ENCODE measurements at regions not wholly inside any gene's neighbourhood (a gene's known extent, or its start where the extent isn't known, plus 50 kb on each side); places are given as distances from the start of the nearest gene placed in this dataset.

- no peaks in the 10 kb centered on the region for H3K27me3 Mint-ChIP-seq
- ChIA-PET CTCF (no interaction called here), POLR2A (no interaction called here)
- H3K4me3 ChIP-seq (ENCODE audit: control extremely low read depth in 1 of 5, extremely low read depth in 1 of 5, insufficient read depth in 1 of 5, low read depth in 2 of 5, low read length in 4 of 5), result no peak overlapping the region
- H3K27ac ChIP-seq (ENCODE audit: low read length in 2 of 2), result no peak overlapping the region
- no CpG with 5 or more reads among the region's 1 CpG for WGBS (ENCODE audit: insufficient coverage)
- no peaks in the 10 kb centered on the region for H3K36me3 ChIP-seq (replicated peaks in 1 of 2; ENCODE audit: control extremely low read depth in 1 of 2, control insufficient read depth in 1 of 2, extremely low read depth in 1 of 2, insufficient read depth in 2 of 2, low read length in 1 of 2)
- no peaks in the 10 kb centered on the region for H3K4me1 Mint-ChIP-seq
- no peaks in the 10 kb centered on the region for H3K27me3 ChIP-seq (replicated peaks in 1 of 4; ENCODE audit: control extremely low read depth in 1 of 4, control insufficient read depth in 3 of 4, insufficient read depth in 4 of 4, low read length in 3 of 4)
- H3K9ac ChIP-seq (ENCODE audit: low read length), result no peak overlapping the region
- intact Hi-C loops (cut with micrococcal nuclease), result no loop called here
- TF ChIP-seq, protein P1, sequence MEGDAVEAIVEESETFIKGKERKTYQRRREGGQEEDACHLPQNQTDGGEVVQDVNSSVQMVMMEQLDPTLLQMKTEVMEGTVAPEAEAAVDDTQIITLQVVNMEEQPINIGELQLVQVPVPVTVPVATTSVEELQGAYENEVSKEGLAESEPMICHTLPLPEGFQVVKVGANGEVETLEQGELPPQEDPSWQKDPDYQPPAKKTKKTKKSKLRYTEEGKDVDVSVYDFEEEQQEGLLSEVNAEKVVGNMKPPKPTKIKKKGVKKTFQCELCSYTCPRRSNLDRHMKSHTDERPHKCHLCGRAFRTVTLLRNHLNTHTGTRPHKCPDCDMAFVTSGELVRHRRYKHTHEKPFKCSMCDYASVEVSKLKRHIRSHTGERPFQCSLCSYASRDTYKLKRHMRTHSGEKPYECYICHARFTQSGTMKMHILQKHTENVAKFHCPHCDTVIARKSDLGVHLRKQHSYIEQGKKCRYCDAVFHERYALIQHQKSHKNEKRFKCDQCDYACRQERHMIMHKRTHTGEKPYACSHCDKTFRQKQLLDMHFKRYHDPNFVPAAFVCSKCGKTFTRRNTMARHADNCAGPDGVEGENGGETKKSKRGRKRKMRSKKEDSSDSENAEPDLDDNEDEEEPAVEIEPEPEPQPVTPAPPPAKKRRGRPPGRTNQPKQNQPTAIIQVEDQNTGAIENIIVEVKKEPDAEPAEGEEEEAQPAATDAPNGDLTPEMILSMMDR (IDR thresholded peaks at IDR 0.05), result no peak
- TF ChIP-seq EZH2 (IDR thresholded peaks at IDR 0.05; ENCODE audit: borderline replicate concordance, insufficient read depth, low read depth, low read length, poor library complexity, severe bottlenecking), result no peak
- no peak for DNase-seq
- H3K4me2 ChIP-seq (replicated peaks; ENCODE audit: low read depth, low read length, poor library complexity, severe bottlenecking), result no peak overlapping the region
- no peaks in the 10 kb centered on the region for H3K9me3 ChIP-seq (ENCODE audit: control extremely low read depth in 1 of 3, control insufficient read depth in 2 of 3, insufficient read depth in 1 of 3, low read length in 2 of 3)
- no peak overlapping the region for H3K27ac Mint-ChIP-seq
- H3K9me3 Mint-ChIP-seq (ENCODE audit: insufficient read depth), result peaks cover 4% of the 10 kb centered on the region
- H2AFZ ChIP-seq (ENCODE audit: insufficient read depth, low read depth, low read length, poor library complexity, severe bottlenecking), result no peak overlapping the region
- H4K20me1 ChIP-seq (ENCODE audit: control insufficient read depth, insufficient read depth, low read length, poor library complexity, severe bottlenecking), result no peaks in the 10 kb centered on the region
- ATAC-seq (ENCODE audit: low read depth), result no peak
- H3K79me2 ChIP-seq (ENCODE audit: control insufficient read depth, insufficient read depth, low read length), result no peaks in the 10 kb centered on the region
- H3K4me1 ChIP-seq (ENCODE audit: control insufficient read depth in 2 of 2, insufficient read depth in 2 of 2, low read length in 2 of 2), result no peaks in the 10 kb centered on the region
- no peak overlapping the region for H3K4me3 Mint-ChIP-seq
Observed at GRCh38 chr13:85419611-85420010, 379.6 kb downstream of the SLITRK6 start.

- ATAC-seq (ENCODE audit: low read depth) (no peak), DNase-seq (no peak)
- H3K4me2 ChIP-seq (replicated peaks; ENCODE audit: low read depth, low read length, poor library complexity, severe bottlenecking), result no peak overlapping the region
- H3K9ac ChIP-seq (ENCODE audit: low read length), result no peak overlapping the region
- H3K36me3 ChIP-seq (replicated peaks in 1 of 2; ENCODE audit: control extremely low read depth in 1 of 2, control insufficient read depth in 1 of 2, extremely low read depth in 1 of 2, insufficient read depth in 2 of 2, low read length in 1 of 2), result no peaks in the 10 kb centered on the region
- H3K27me3 ChIP-seq (replicated peaks in 1 of 4; ENCODE audit: control extremely low read depth in 1 of 4, control insufficient read depth in 3 of 4, insufficient read depth in 4 of 4, low read length in 3 of 4), result no peaks in the 10 kb centered on the region
- CTCF ChIA-PET, result no interaction called here
- no peaks in the 10 kb centered on the region for H4K20me1 ChIP-seq (ENCODE audit: control insufficient read depth, insufficient read depth, low read length, poor library complexity, severe bottlenecking)
- intact Hi-C loops (cut with micrococcal nuclease), result no loop called here
- no peak overlapping the region for H3K4me3 ChIP-seq (ENCODE audit: control extremely low read depth in 1 of 5, extremely low read depth in 1 of 5, insufficient read depth in 1 of 5, low read depth in 2 of 5, low read length in 4 of 5)
- Mint-ChIP-seq H3K9me3 (ENCODE audit: insufficient read depth) (peaks cover 4% of the 10 kb centered on the region), H3K27ac (no peak overlapping the region), H3K4me3 (no peak overlapping the region), H3K27me3 (no peaks in the 10 kb centered on the region), H3K4me1 (no peaks in the 10 kb centered on the region)
- H3K27ac ChIP-seq (ENCODE audit: low read length in 2 of 2), result no peak overlapping the region
- H3K9me3 ChIP-seq (ENCODE audit: control extremely low read depth in 1 of 3, control insufficient read depth in 2 of 3, insufficient read depth in 1 of 3, low read length in 2 of 3), result no peaks in the 10 kb centered on the region
- POLR2A ChIA-PET, result no interaction called here
- no peaks in the 10 kb centered on the region for H3K79me2 ChIP-seq (ENCODE audit: control insufficient read depth, insufficient read depth, low read length)
- TF ChIP-seq, protein P1 (IDR thresholded peaks at IDR 0.05), result no peak
- no peak for TF ChIP-seq EZH2 (IDR thresholded peaks at IDR 0.05; ENCODE audit: borderline replicate concordance, insufficient read depth, low read depth, low read length, poor library complexity, severe bottlenecking)
- WGBS (ENCODE audit: insufficient coverage), result 100% methylated on average over 4 of the region's 8 CpGs
- H2AFZ ChIP-seq (ENCODE audit: insufficient read depth, low read depth, low read length, poor library complexity, severe bottlenecking), result no peak overlapping the region
- H3K4me1 ChIP-seq (ENCODE audit: control insufficient read depth in 2 of 2, insufficient read depth in 2 of 2, low read length in 2 of 2), result no peaks in the 10 kb centered on the region
Observed at GRCh38 chr13:85417807-85418206, 381.4 kb downstream of the SLITRK6 start.

Data from B cell (primary cell).